Stimulated activated CD4-positive, alpha-beta T cell treated with anti-CD3 and anti-CD28 coated beads, Interleukin-2, amount 100 ng/mL, for 24 hours (primary cell): ENCODE measurements at regions not wholly inside any gene's neighbourhood (a gene's known extent, or its start where the extent isn't known, plus 50 kb on each side); places are given as distances from the start of the nearest gene placed in this dataset.
"Not testable (repeated sequence)": the region's sequence is repeated elsewhere in the genome, so short reads cannot be mapped to it uniquely, and the experiment has no call there.

Experiments used
- DNase-seq, 2 donors: peaks; one replicate each; pipeline ENCODE4 v3.0.0-alpha.2; 2020

GRCh38 chr21:35556536-35556935 lies 503.8 kb downstream of the SETD4 start:
- DNase-seq = no peak

GRCh38 chr21:35552483-35552882 lies 503.4 kb upstream of the RUNX1 start:
- DNase-seq = not testable (repeated sequence)

- DNase-seq = no peak
Measured at GRCh38 chr21:35548904-35549615, 500.0 kb upstream of the RUNX1 start.

- no peak for DNase-seq
Measured at GRCh38 chr21:35547946-35548774, 499.1 kb upstream of the RUNX1 start.

GRCh38 chr21:35543746-35544145 lies 494.6 kb upstream of the RUNX1 start:
- DNase-seq = no peak

GRCh38 chr21:35540950-35541638 lies 492.0 kb upstream of the RUNX1 start:
- DNase-seq = no peak

GRCh38 chr21:35538386-35538785 lies 489.3 kb upstream of the RUNX1 start:
- no peak for DNase-seq

- DNase-seq = no peak
Measured at GRCh38 chr21:35537604-35538003, 488.5 kb upstream of the RUNX1 start.

GRCh38 chr21:35533893-35534292 lies 484.8 kb upstream of the RUNX1 start:
- no peak for DNase-seq

- no peak for DNase-seq
Measured at GRCh38 chr21:35530766-35531165, 481.7 kb upstream of the RUNX1 start.

- no peak for DNase-seq
Measured at GRCh38 chr21:35529171-35529863, 480.2 kb upstream of the RUNX1 start.

GRCh38 chr21:35528116-35529042 lies 479.3 kb upstream of the RUNX1 start:
- peak; percentile 50 to 59 for DNase-seq

- no peak for DNase-seq
Measured at GRCh38 chr21:35527358-35527757, 478.3 kb upstream of the RUNX1 start.

- no peak for DNase-seq
Measured at GRCh38 chr21:35525443-35525842, 476.3 kb upstream of the RUNX1 start.

GRCh38 chr21:35521852-35522505 lies 472.9 kb upstream of the RUNX1 start:
- no peak for DNase-seq

- DNase-seq = no peak
Measured at GRCh38 chr21:35521293-35521692, 472.2 kb upstream of the RUNX1 start.

- DNase-seq = no peak
Measured at GRCh38 chr21:35520856-35521255, 471.8 kb upstream of the RUNX1 start.

- DNase-seq = no peak
Measured at GRCh38 chr21:35520302-35520701, 471.2 kb upstream of the RUNX1 start.

- DNase-seq = no peak
Measured at GRCh38 chr21:35517865-35518264, 468.8 kb upstream of the RUNX1 start.

- not testable (repeated sequence) for DNase-seq
Measured at GRCh38 chr21:35516292-35516691, 467.2 kb upstream of the RUNX1 start.

- no peak for DNase-seq
Measured at GRCh38 chr21:35512346-35512745, 463.2 kb upstream of the RUNX1 start.
